Esophagus muscularis mucosa (tissue), 4 donors: ENCODE measurements at regions not wholly inside any gene's neighbourhood (a gene's known extent, or its start where the extent isn't known, plus 50 kb on each side); places are given as distances from the start of the nearest gene placed in this dataset.

Source experiments
- DNase-seq: peaks from one replicate; pipeline ENCODE4 v3.0.0-alpha.2; 2017; ENCODE audit errors: extremely low spot score
- H3K27ac ChIP-seq, 4 donors: fragments of 200-600 bp; sonication (generic); replicated peaks in 1 of 4; 1 replicate in 3 of 4; 2 replicates in 1 of 4; pipeline ENCODE4 v1.5.1; 2016 to 2019; ENCODE audit warnings: mild to moderate bottlenecking in 1 of 4
- H3K27me3 ChIP-seq, 4 donors: fragments of 200-600 bp; sonication (generic); one replicate each; pipeline versions ENCODE4 v1.5.1 to v1.6.0; 2016 to 2019
- H3K36me3 ChIP-seq, 4 donors: fragments of 200-600 bp; sonication (generic); one replicate each; pipeline ENCODE4 v1.5.1; 2016 to 2019
- H3K4me1 ChIP-seq, 4 donors: fragments of 200-600 bp; sonication (generic); one replicate each; pipeline ENCODE4 v1.5.1; 2016 to 2019
- H3K4me3 ChIP-seq, 4 donors: fragments of 200-600 bp; sonication (generic); 1 replicate in 2 of 4; 2 replicates in 2 of 4; pipeline ENCODE4 v1.5.1; 2016 to 2019; ENCODE audit warnings: mild to moderate bottlenecking in 4 of 4, moderate library complexity in 1 of 4
- H3K9me3 ChIP-seq, 4 donors: fragments of 200-600 bp; sonication (generic); 1 replicate in 3 of 4; 2 replicates in 1 of 4; pipeline ENCODE4 v1.5.1; 2016 to 2019
- EP300 ChIP-seq: sonication (generic); formaldehyde crosslinking; IDR thresholded peaks from one replicate; pipeline ENCODE4 v1.6.1; 2017; ENCODE audit warnings: antibody characterized with exemption
- POLR2A ChIP-seq: fragments of 450-650 bp; IDR thresholded peaks from one replicate; pipeline ENCODE4 v1.6.1; 2017; ENCODE audit warnings: antibody characterized with exemption, moderate library complexity, mild to moderate bottlenecking, low read depth
- POLR2AphosphoS5 ChIP-seq, 2 donors: sonication (generic); formaldehyde crosslinking; IDR thresholded peaks; one replicate each; pipeline ENCODE4 v1.6.1; 2017; ENCODE audit warnings: antibody characterized with exemption in 2 of 2
- WGBS: methylation state at CpG from one replicate; pipeline ENCODE4 v1.1.5; 2018; 5-methylcytosine and 5-hydroxymethylcytosine counted together
- intact Hi-C: fragments of 100-400 bp; cut with DNase I; formaldehyde crosslinking; loops from one replicate; pipeline ENCODE4 v1.15.1; 2023
- TF ChIP-seq, protein P1 (sequence below), 3 experiments: fragments of 200-600 bp in 2 of 3; fragments of 450-650 bp in 1 of 3; sonication (generic) in 2 of 3; IDR thresholded peaks; one replicate each; pipeline ENCODE4 v1.5.1; 2017 to 2019; ENCODE audit warnings: antibody characterized with exemption in 3 of 3, mild to moderate bottlenecking in 2 of 3, moderate library complexity in 1 of 3

DNA sequence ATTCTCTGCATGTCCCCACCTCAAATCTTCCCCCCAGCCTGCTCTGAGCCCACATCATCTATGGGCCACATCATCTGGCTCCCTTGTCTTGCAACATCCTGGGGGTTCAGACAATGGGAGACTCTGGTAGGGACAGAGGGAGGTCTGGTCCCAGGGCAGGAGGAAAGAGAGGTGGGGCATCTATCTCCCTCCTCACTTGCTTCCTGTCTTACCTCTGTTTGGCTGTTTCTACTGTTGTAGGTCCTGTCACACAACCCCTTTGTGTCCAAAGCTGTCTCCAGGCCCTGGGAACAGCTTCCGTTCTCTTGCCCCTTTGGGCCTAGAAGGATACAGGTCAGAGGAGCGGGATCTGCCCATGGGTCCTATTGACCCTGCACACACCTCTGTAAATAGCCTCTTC is 227.2 kb downstream of the NSG2 start:
- peaks cover 0 to 6% (median 0%) of the 10 kb centered on the region in 4 donors for H3K27me3 ChIP-seq
- H3K9me3 ChIP-seq: peaks cover 0 to 18% (median 6%) of the 10 kb centered on the region in 4 donors
- WGBS: 81% methylated on average over 2 of the region's 2 CpGs
- no peak for TF ChIP-seq POLR2AphosphoS5 (IDR thresholded peaks at IDR 0.05)
- no peak for TF ChIP-seq POLR2A
- TF ChIP-seq, protein P1, sequence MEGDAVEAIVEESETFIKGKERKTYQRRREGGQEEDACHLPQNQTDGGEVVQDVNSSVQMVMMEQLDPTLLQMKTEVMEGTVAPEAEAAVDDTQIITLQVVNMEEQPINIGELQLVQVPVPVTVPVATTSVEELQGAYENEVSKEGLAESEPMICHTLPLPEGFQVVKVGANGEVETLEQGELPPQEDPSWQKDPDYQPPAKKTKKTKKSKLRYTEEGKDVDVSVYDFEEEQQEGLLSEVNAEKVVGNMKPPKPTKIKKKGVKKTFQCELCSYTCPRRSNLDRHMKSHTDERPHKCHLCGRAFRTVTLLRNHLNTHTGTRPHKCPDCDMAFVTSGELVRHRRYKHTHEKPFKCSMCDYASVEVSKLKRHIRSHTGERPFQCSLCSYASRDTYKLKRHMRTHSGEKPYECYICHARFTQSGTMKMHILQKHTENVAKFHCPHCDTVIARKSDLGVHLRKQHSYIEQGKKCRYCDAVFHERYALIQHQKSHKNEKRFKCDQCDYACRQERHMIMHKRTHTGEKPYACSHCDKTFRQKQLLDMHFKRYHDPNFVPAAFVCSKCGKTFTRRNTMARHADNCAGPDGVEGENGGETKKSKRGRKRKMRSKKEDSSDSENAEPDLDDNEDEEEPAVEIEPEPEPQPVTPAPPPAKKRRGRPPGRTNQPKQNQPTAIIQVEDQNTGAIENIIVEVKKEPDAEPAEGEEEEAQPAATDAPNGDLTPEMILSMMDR (IDR thresholded peaks at IDR 0.05): no peak
- no peak for TF ChIP-seq EP300
- H3K4me1 ChIP-seq: no peaks in the 10 kb centered on the region
- H3K4me3 ChIP-seq: no peak overlapping the region
- intact Hi-C loops: no loop called here
- peak; percentile 87 for DNase-seq
- no peaks in the 10 kb centered on the region for H3K36me3 ChIP-seq
- no peak overlapping the region for H3K27ac ChIP-seq

- no peak overlapping the region for H3K27ac ChIP-seq
- intact Hi-C loops: no loop called here
- DNase-seq: no peak
- no peaks in the 10 kb centered on the region for H3K36me3 ChIP-seq
- H3K4me3 ChIP-seq: no peak overlapping the region
- no peak for TF ChIP-seq POLR2A
- TF ChIP-seq POLR2AphosphoS5 (IDR thresholded peaks at IDR 0.05): no peak
- TF ChIP-seq, protein P1 (IDR thresholded peaks at IDR 0.05): no peak
- no peak for TF ChIP-seq EP300
- peaks cover 0 to 6% (median 0%) of the 10 kb centered on the region in 4 donors for H3K27me3 ChIP-seq
- H3K9me3 ChIP-seq: peaks cover 0 to 18% (median 6%) of the 10 kb centered on the region in 4 donors
- WGBS: 54% methylated on average over 4 of the region's 4 CpGs
- no peaks in the 10 kb centered on the region for H3K4me1 ChIP-seq
Observed at GRCh38 chr5:174273325-174273724, 227.8 kb downstream of the NSG2 start.

GRCh38 chr5:174275959-174276358 is 230.5 kb downstream of the NSG2 start:
- TF ChIP-seq POLR2A: no peak
- TF ChIP-seq, protein P1 (IDR thresholded peaks at IDR 0.05): no peak
- TF ChIP-seq EP300: no peak
- no peak for TF ChIP-seq POLR2AphosphoS5 (IDR thresholded peaks at IDR 0.05)
- no peaks in the 10 kb centered on the region for H3K4me1 ChIP-seq
- peaks cover 0 to 6% (median 0%) of the 10 kb centered on the region in 4 donors for H3K27me3 ChIP-seq
- no peak overlapping the region for H3K27ac ChIP-seq
- DNase-seq: peak; percentile 66
- no peaks in the 10 kb centered on the region for H3K36me3 ChIP-seq
- 73% methylated on average over 2 of the region's 2 CpGs for WGBS
- H3K9me3 ChIP-seq: peaks cover 0 to 10% (median 2%) of the 10 kb centered on the region in 4 donors
- intact Hi-C loops: no loop called here
- no peak overlapping the region for H3K4me3 ChIP-seq

GRCh38 chr5:174281089-174281760 is 235.7 kb downstream of the NSG2 start:
- peaks cover 0 to 2% (median 0%) of the 10 kb centered on the region in 4 donors for H3K9me3 ChIP-seq
- H3K4me1 ChIP-seq: no peaks in the 10 kb centered on the region
- H3K36me3 ChIP-seq: no peaks in the 10 kb centered on the region
- no peak overlapping the region for H3K4me3 ChIP-seq
- intact Hi-C loops: no loop called here
- TF ChIP-seq POLR2AphosphoS5 (IDR thresholded peaks at IDR 0.05): no peak
- TF ChIP-seq EP300: no peak
- TF ChIP-seq POLR2A: no peak
- TF ChIP-seq, protein P1 (IDR thresholded peaks at IDR 0.05): no peak
- 70% methylated on average over 4 of the region's 4 CpGs for WGBS
- DNase-seq: peak; percentile 66
- H3K27me3 ChIP-seq: peaks cover 0 to 22% (median 0%) of the 10 kb centered on the region in 4 donors
- H3K27ac ChIP-seq: no peak overlapping the region

GRCh38 chr5:174281855-174282254 is 236.3 kb downstream of the NSG2 start:
- Histone ChIP-seq H3K4me3 (no peak overlapping the region), H3K27ac (no peak overlapping the region), H3K27me3 (peaks cover 0 to 22% (median 0%) of the 10 kb centered on the region in 4 donors), H3K36me3 (no peaks in the 10 kb centered on the region), H3K4me1 (no peaks in the 10 kb centered on the region), H3K9me3 (peaks cover 0 to 2% (median 0%) of the 10 kb centered on the region in 4 donors)
- intact Hi-C loops: no loop called here
- DNase-seq: peak; percentile 17
- TF ChIP-seq POLR2AphosphoS5 (IDR thresholded peaks at IDR 0.05): no peak
- no peak for TF ChIP-seq POLR2A
- TF ChIP-seq EP300: no peak
- TF ChIP-seq, protein P1 (IDR thresholded peaks at IDR 0.05): no peak
- WGBS: 84% methylated on average over 5 of the region's 5 CpGs
